ENCODE measurements at regions not wholly inside any gene's neighbourhood (a gene's known extent, or its start where the extent isn't known, plus 50 kb on each side); places are given as distances from the start of the nearest gene placed in this dataset.

GRCh38 chr1:235021321-235021720 lies 107.3 kb downstream of the TOMM20 start:
- Mint-ChIP-seq H3K27ac (peak overlapping the region; percentile 82 to 96 (median 95)), H3K27me3 (ENCODE audit: low read depth) (no peaks in the 10 kb centered on the region), H3K4me1 (peaks cover 72% of the 10 kb centered on the region), H3K36me3 (ENCODE audit: low read depth) (no peaks in the 10 kb centered on the region), H3K4me3 (no peak overlapping the region), H3K9me3 (peaks cover 5% of the 10 kb centered on the region)
- TF ChIP-seq, protein P1, sequence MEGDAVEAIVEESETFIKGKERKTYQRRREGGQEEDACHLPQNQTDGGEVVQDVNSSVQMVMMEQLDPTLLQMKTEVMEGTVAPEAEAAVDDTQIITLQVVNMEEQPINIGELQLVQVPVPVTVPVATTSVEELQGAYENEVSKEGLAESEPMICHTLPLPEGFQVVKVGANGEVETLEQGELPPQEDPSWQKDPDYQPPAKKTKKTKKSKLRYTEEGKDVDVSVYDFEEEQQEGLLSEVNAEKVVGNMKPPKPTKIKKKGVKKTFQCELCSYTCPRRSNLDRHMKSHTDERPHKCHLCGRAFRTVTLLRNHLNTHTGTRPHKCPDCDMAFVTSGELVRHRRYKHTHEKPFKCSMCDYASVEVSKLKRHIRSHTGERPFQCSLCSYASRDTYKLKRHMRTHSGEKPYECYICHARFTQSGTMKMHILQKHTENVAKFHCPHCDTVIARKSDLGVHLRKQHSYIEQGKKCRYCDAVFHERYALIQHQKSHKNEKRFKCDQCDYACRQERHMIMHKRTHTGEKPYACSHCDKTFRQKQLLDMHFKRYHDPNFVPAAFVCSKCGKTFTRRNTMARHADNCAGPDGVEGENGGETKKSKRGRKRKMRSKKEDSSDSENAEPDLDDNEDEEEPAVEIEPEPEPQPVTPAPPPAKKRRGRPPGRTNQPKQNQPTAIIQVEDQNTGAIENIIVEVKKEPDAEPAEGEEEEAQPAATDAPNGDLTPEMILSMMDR (IDR thresholded peaks at IDR 0.05; ENCODE audit: unreplicated experiment in 3 of 3), result no peak

DNA sequence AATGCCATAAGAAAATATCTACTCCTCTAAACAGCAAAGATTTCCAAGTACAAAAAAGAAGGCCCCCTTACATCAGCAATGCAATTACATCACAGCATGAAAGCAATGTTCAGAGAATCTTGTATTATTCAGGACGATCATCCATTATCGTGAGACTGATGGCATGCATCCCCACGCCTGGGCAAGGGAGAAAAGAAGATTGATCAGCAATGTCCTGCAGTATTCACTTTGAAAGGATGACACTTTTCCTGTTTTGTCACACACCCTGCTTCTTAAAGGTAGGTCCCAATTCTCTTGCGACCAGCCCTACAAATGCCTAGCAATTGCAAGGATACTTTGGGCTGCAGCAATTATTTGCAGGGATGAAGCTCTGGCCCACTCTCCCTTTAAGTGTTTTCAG lies 108.7 kb downstream of the TOMM20 start:
- Mint-ChIP-seq H3K27ac (peak overlapping the region; percentile 80 to 90 (median 88)), H3K9me3 (peaks cover 9% of the 10 kb centered on the region), H3K4me1 (peaks cover 78% of the 10 kb centered on the region), H3K27me3 (ENCODE audit: low read depth) (no peaks in the 10 kb centered on the region), H3K36me3 (ENCODE audit: low read depth) (no peaks in the 10 kb centered on the region), H3K4me3 (peak overlapping the region in 1 of 3 experiments; percentile 25)
- TF ChIP-seq, protein P1 (IDR thresholded peaks at IDR 0.05; ENCODE audit: unreplicated experiment in 3 of 3), result no peak

DNA sequence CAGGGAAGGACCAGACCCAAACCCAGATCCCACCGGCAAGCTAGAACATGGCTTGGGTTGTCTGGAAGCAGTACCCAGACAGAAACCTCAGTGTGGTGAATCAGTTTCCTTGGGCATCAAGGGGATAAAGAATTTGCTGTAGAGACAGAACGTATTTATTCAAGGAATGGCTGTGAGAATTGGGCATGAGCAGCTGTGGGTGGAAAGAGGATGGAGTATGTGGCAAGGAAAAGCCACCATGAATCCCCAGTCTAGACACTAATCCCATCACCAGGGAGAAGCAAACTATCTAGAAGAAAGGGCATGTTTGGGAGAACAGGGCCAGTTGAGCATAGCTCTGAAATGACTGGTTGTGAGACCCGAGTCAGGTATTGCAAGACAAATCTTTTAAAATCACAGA lies 109.2 kb downstream of the TOMM20 start:
- H3K27me3 Mint-ChIP-seq (ENCODE audit: low read depth), result peaks cover 3% of the 10 kb centered on the region

DNA sequence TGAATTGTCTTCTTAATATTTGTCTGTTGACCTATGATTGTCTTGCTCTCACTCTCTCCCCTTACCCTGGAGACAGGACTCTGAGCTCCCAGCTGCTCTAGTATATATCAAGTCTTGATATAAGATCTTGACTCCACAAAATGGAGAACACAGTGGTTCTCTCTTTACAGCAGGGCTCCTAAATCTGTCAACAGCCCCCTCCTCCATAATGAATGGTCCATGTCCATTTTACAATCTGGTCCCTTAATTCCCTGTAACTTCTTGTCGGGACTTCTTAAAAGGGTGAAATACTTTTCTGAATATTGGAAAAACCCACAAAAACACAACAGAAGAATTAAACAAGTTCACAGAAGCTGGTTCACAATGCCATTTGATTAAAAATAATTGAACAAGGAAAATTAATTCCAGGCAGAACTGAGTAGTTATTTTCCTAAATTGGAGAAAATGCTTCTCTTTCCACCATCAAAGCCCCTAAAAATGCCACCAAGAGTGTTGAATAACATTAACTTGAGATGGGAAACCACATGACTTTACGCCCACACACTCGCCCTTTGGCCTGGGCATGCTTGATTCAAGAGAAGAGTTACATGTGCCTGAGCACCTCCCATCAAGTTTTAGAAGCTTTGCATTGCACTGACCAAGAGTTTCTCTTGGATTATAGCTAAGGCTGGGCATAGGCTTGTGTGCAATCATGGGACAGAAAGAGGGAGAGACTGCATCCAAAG lies 109.8 kb downstream of the TOMM20 start:
- Mint-ChIP-seq H3K27ac (peak overlapping the region; percentile 80 to 90 (median 88)), H3K4me1 (peaks cover 77% of the 10 kb centered on the region), H3K36me3 (ENCODE audit: low read depth) (no peaks in the 10 kb centered on the region), H3K4me3 (no peak overlapping the region), H3K27me3 (ENCODE audit: low read depth) (peaks cover 3% of the 10 kb centered on the region), H3K9me3 (peaks cover 9% of the 10 kb centered on the region)
- TF ChIP-seq, protein P1 (IDR thresholded peaks at IDR 0.05; ENCODE audit: unreplicated experiment in 3 of 3), result no peak

More for the DNA sequence above, 109.2 kb downstream of the TOMM20 start:
- peaks cover 9% of the 10 kb centered on the region for H3K9me3 Mint-ChIP-seq
- TF ChIP-seq, protein P1 (IDR thresholded peaks at IDR 0.05; ENCODE audit: unreplicated experiment in 3 of 3), result no peak
- H3K36me3 Mint-ChIP-seq (ENCODE audit: low read depth), result no peaks in the 10 kb centered on the region
- H3K27ac Mint-ChIP-seq, result peak overlapping the region; percentile 80 to 90 (median 88)
- H3K4me1 Mint-ChIP-seq, result peaks cover 78% of the 10 kb centered on the region
- peak overlapping the region in 1 of 3 experiments; percentile 25 for H3K4me3 Mint-ChIP-seq

DNA sequence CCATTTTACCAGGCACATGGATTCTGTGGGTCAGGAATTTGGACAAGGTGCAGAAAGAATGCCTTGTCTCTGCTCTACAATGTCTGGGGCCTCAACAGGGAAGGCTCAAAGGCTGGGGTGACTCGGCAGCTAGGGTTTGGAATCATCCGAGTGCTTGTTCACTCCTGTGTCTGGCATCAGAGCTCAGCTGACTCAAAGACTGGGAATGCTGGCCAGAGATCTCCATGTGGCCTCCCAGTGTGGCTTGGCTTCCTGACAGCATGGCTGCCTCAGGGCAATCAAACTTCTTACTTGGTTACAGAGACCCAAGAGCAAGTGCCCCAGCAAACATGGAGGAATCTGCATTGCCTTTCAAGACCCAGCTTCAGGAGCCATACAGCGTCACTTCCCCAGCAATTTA lies 110.5 kb downstream of the TOMM20 start:
- peaks cover 74% of the 10 kb centered on the region for H3K4me1 Mint-ChIP-seq
- H3K9me3 Mint-ChIP-seq, result peaks cover 9% of the 10 kb centered on the region
- H3K36me3 Mint-ChIP-seq (ENCODE audit: low read depth), result no peaks in the 10 kb centered on the region
- H3K27ac Mint-ChIP-seq, result peak overlapping the region; percentile 80 to 88 (median 81)
- TF ChIP-seq, protein P1 (IDR thresholded peaks at IDR 0.05; ENCODE audit: unreplicated experiment in 3 of 3), result no peak
- H3K4me3 Mint-ChIP-seq, result no peak overlapping the region
- H3K27me3 Mint-ChIP-seq (ENCODE audit: low read depth), result peaks cover 3% of the 10 kb centered on the region

DNA sequence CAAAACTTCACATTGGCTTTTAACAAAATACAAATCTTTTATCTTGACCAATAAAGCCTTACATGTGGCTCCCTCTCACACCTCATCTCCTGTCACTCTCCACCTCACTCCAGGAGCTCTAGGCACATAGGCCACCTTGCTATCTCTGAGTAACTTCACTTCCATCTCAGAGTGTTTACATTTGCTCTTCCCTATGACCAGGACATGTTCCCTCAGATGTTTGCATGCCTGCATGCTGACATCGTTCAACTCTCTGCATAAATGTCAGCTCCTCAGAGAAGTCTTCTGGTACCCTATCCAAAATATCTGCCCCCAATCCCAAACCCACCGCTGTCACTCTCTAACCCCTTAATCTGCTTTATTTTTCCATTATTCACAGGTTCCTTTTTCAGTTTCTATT lies 110.9 kb downstream of the TOMM20 start:
- Mint-ChIP-seq H3K4me3 (no peak overlapping the region), H3K9me3 (peaks cover 9% of the 10 kb centered on the region), H3K36me3 (ENCODE audit: low read depth) (no peaks in the 10 kb centered on the region), H3K27me3 (ENCODE audit: low read depth) (peaks cover 3% of the 10 kb centered on the region), H3K4me1 (peaks cover 74% of the 10 kb centered on the region), H3K27ac (peak overlapping the region in 2 of 3 experiments; percentile 47 to 54)
- TF ChIP-seq, protein P1 (IDR thresholded peaks at IDR 0.05; ENCODE audit: unreplicated experiment in 3 of 3), result no peak
